ENCODE measurements at regions not wholly inside any gene's neighbourhood (a gene's known extent, or its start where the extent isn't known, plus 50 kb on each side); places are given as distances from the start of the nearest gene placed in this dataset.
A peak's percentile ranks its signal among the peaks of the same experiment; 100 is the strongest.

DNA sequence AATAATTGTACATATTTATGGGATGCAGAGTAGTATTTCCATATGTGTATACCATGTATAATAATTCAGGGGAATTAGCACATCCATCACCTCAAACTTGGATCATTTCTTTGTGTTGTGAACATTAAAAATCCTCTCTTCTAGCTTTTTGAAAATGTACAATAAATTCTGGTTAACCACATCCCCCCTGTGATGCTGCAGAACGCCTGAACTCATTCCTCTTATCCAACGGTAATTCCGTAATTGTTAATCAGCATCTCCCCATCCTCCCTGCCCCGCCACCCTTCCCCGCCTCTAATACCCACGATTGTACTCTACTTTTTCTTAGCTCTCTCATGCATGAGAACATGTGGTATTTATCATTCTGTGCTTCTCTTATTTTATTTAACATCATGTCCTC is 127.7 kb upstream of the ANKRD55 start:
- DNase-seq = no peak

DNA sequence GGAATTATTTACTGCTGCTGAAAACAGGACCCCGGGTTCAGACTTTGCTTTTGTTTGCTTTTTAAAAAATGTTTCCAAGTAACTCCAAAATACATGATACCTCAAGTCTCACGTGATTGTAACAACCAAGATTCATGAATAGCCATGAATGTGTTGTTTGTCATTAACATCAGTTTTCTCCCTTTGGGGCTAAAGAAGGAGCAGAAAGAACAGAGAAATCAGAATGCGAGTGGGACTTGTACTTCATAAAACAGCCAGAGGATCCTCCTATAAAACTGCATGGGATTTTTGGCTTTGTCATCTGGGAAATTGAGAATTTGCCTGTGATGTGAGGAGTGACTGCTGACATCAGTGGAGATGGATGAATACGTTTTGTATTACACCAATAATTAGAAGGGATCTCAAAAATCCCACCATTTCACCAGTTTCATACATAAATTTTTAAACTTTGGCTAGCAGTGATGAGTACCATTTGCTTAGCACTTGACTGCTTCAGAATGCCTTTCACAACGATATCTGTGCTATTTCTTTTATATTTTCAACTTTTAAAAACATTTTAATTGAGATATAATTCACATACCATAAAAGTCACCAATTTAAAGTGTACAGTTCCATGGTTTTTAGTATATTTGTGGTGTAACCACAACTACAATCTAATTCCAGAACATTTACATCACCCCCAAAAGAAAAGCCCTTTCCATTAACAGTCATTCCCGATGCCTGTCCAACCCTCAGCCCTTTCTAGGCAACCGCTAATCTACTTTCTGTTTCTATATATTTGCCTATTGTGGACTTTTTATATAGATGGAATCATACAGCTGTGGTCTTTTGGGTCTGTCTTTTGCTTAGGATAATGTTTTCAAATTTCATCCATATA is 126.9 kb upstream of the ANKRD55 start:
- no peak for DNase-seq

DNA sequence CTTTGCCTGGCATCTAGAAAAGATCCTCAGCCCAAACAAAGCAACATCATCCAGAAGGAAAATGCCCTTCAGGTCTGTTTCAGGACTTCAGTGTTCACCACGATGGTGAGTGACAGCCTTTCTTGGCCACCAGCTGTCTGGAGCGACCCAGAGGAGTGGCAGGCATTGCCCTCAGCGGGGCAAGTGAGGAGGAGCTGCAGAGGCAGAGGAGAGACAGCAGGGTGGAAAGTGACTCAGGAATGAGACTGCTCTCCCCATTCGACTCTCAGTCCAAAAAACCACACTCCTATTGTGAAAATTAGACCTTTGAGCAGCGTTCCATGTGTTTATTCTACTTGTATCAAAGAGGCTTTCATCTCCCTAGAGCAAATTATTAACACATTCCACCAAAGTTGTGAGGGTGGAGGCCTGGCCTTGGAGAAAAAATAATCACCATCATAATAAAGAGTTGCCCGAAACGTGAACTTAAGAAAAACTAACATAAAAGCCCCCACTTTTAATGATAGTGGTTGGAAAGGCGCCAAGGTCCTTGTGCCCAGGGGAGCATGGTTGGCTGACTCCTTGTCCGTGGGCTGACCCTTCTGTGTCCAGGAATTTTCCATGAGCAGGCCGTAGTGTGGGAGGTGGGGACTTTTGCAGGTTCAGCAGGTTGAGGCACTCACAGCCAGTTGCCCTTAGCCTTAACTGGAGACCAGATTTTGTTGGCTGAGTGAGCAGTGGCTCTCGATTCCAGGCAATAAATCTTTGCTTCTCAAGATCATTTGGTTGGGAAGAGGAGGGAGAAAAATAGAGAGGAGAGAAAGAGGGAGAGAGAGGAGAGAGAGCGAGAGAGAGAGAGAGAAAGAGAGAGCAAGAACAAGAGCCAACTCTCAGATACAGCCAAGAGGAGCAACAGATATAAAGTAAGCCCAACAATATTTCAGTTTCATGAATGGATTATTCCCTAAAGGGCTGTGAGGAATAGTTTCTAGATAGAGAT is 125.9 kb upstream of the ANKRD55 start:
- DNase-seq = no peak

DNA sequence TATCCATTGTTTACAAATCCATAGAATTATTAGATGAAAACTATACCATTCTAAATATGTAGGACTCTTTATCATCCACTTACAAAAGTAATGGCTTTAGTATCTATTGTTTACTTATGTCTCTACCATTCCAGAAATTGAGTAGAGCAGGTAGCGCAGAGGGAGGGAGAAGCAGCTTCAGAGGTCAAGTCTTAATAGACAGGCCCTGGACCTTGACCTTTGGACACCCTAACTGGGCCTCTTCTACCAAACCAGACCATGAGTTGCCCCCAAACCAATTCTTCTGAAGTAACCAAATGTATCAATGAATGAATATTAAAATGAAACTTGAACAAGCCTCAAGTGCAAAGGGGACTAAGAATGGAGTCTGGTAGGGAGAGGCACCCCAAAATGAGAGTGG is 124.9 kb upstream of the ANKRD55 start:
- no peak for DNase-seq

DNA sequence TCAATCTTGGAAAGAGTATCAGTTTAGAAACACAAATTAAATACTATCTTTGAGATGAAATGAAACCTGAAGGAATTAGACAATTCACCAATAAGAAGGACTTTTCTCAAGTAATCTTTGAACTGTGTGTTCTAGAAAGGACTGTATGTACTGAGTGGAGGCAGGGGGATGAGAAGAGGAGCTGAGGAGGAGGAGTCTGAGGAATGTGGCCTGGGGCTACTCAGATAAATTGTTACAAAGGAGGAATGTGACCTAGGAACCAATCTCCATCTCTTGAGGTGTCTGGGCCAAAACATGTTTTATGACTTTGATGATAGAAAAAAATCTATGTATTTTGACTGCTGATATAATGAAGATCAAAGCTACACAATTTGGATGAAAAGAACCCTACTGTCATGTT is 124.3 kb upstream of the ANKRD55 start:
- DNase-seq = no peak

DNA sequence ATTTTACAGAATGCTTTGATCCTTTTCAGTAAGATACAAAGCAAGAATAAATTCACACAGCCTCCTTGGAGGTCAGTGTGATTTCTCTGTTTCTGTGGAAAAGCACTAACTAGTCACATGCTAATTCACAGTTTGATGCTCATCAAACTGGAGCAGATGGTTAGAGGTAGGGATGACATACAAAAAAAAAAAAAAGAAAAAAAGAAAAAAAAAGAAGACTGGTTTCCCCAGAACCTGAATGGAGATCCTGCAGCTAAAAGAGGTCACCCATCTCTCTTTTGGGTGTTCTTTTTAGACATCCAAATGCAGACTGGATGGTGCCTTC is 123.7 kb upstream of the ANKRD55 start:
- no peak for DNase-seq

DNA sequence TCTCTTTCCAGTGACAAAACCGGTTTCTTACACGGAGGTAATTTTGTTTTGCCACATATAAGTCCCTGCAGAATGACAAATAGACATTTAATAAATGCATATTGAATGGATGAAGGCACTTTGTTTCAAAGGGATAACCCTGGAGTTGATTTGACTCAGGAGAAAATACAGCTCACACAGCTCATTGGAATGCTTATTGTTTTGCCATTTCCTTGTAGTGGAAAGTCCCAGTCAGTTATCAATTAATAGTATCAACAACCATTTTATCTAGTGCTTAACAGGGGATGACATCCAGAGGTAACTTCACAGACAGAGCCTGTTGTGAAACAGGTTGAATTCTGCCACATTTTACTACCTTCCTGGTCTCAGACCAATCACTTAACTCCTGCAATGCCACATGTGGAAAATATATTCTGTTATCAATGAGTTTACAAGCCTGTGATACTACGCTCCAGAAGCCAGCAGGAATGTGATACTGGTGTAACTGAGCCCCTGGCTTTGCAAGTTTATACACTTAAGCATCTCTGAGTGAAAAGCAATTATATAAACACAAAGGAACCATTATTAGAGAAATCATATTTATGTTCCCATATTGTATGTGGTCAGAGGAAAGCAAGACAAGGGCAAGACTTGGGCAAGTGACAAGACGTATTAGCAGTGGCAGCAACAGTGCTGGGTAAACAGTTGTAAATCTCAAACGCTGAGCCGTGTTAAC is 123.1 kb upstream of the ANKRD55 start:
- no peak for DNase-seq

DNA sequence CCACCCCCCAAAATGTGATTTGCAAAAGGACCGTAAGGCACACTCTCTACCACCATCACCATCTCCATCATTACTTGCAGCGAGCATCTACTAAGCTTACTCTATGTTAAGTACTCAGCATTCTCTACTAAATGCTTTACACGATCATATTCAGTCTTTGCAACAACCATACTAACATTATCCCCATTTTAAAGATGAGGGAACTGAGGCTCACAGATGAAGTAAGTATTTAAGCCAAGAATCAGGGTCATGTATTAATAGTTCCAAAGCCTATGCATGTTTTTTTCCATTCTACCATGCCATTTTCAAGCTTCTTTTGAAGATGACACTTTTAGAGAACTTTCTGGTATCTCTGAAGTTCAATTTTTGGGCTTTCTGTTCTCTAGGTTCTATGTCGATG is 121.7 kb upstream of the ANKRD55 start:
- no peak for DNase-seq

DNA sequence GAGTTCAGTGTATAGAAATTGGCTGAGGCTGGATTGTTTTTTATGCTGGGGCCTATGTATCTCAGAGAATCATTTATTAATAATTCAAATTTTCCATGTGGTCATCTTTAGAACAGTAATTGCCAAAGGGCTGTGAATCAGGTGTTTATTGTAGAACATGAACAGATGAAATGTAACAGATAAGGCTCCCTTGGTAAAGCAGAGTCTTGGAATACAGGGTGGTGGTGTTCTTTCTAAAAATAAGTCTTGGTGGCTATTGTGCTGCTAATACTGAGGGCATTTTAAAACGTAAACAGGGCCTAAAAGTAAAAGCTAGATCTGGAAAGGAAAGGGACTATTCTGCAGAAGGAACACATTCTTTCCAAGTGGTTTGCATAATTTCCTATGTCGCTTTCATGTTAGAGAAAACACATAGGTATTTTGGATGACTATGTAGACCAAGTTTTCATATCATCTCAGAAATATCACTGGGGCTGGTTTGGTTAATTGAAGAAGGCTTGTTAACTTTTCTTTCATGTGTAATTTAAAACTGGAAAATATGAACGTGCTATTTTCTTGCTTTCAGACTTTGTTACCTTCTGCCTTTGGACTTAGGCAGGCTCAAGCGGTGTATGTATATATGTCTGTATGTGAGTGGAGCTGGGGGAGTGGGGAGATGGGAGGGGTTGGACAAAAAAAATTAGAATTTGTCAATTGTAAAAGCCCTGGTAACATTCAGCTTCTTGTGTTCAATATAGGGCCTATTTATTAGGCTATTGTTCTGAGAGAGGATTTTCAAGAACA is 119.9 kb upstream of the ANKRD55 start:
- no peak for DNase-seq

DNA sequence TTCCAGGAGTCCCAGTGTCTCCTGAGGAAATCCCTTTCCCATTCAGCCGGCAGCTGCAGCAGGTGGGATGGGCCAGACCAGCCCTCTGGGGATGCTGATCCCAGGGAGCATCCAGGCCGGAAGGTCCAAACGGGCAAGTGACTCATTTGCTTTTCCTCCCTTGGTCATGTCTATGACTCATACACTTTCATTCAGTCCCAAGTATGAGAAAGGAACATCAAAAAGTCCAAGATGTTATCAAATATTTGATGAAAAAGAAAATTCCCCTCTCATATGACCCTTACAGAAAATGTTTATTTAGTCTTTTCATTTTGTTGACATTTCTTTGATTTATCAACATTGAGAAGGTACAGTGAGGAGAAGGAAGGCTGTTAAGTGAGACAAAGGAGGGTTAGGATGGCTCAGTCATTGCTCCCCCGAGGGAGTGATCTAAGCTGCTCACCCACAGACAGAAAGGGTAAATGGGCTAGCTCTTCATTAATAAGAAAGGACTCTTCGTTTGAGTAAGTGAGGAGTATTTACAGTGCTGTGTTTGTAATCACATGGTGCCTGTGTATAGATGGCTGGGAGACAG is 117.6 kb upstream of the ANKRD55 start:
- DNase-seq = peak; percentile 65

DNA sequence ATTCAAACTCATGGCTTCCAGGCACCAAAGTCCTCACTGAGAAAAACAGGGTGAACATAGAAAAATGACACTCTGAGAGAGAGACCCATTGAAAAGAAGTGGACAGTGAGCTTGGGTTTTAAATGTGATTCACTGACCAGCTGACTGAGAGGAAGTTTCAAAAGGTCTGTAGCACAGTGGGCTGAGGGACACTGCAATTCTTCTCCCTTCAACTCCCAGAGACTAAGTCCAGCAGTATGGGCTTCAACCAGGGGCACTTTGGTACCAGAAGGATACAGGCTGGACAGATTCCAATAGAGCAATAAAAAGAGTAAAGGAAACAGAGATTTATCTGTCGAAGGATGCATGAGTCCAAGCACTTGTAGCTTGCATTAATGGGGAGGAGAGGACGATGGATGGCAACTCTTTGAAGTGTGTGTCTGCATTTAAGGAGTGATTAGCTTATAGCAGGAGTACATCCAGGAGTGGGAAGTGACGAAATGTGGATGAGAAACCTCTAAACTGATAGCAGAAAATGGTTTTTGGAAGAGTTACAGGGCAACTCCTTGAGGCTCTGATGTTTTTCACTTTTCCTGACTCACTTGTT is 117.0 kb upstream of the ANKRD55 start:
- DNase-seq = no peak

DNA sequence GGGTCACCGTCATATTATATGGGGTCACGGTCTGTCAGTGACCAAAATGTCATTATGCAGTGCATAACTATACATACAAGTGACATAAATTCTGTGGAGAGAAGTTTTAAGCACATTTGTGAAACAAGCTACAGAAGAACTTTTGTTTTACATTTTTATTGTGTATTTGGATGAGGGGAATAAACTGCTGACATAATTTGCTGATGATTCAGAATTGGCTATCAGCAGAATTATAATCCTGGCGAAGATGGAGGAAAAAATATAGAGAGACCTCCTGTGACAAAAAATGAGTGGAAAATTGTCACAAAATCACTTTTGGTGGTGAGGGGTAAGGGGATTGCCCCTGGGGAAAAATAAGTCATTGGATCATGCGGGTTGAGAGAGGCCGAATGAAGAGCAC is 116.3 kb upstream of the ANKRD55 start:
- no peak for DNase-seq

DNA sequence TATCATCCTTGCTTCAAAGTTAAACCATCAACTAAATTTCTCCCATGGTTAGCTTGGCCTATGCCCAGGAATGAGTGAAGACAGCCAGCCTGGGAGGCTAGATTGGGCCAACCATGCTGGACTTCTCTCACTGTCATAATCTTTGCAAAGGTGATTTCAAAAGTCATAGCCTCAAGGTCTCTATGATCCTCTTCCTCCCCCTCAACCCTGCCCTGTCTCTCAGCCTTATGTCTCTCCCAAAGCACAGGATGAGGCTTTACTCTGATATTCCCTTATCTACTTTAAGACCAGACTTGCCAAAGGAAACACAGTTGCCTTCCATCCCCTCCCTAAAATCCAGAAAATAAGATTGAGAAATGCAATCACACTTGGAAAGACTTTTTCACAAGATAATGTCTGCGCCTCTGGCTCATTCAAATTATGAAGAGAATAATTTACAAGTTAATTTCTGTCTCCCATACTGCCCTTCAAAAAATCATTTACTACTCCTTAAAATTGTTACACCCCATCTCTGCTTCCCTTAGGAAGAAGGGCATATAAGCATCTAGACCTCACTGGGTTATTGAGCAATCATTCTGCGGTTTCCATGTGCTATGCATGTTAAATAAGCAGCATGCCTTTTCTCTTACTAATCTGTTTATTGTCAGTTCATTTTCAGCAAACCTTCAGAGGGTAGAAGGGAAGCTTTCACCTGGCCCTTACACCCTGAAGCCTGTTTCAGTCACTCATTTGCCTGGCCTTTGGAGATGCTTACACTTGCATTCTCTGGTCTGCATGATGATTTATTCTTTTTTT is 113.8 kb upstream of the ANKRD55 start:
- DNase-seq = no peak

DNA sequence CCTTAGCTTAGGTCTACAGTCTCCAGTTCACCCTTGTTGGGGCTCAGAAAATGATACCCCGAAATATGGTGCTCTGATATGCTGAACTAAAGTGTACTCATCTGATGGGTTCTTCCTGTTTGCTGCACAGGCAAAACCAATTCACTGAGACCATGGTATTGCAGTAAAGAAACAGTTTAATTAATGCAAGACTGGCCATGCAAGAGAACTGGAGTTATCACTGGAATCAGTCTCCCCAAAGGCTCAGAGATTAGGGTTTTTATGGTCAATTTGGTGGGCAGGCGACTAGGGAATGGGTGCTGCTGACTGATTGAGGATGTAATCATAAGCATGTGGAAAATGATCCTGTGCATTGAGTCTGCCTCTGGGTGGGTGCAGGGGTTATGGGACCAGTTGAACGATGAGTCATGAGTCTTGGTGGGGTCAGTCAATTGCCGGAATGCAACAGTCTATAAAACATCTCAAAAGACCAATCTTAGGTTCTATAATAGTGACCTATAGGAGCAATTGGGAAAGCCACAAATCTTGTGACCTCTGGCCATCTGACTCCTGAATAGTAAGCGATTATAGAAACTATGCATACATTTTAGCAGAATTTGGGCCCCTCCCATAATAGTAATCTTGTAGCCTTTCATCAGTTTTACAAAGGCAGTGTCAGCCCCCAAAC is 113.0 kb upstream of the ANKRD55 start:
- DNase-seq = no peak

DNA sequence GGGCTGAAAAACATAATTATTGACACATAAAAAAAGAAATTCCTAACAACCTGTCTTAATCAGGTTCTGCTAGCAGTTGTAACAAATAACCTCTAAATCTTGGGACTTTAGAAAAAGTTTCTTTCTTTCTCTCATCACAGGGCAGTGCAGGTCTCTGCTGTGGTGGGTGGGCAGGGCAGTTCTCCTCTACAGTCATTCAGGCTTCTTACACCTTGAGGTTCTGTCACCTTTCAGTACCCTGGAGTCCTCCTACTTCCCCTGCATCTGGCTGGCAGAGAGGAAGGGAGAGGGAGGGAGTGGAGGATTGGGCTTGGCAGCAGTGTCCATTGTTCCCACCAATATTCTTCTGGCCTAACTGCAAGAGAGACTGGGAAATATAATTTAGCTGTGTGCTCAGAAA is 112.2 kb upstream of the ANKRD55 start:
- no peak for DNase-seq

DNA sequence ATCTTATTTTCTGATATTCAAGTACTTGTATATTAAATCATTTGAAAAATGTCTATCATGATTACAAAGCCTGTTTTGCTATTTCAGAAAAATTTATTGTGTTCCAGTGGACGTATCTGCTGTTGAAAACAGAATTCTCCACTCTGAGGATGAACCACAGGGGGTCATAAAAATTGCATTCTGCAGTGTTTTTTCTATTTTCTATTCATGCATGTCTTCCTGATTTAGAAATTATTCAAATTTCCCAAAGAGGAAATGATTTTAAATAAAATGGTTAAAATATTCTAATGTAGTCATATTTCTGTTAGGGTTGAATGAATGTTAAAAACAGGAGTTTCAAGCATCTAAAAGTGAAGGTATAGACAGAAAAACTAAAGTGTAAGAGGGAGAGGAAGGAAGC is 111.5 kb upstream of the ANKRD55 start:
- DNase-seq = no peak

DNA sequence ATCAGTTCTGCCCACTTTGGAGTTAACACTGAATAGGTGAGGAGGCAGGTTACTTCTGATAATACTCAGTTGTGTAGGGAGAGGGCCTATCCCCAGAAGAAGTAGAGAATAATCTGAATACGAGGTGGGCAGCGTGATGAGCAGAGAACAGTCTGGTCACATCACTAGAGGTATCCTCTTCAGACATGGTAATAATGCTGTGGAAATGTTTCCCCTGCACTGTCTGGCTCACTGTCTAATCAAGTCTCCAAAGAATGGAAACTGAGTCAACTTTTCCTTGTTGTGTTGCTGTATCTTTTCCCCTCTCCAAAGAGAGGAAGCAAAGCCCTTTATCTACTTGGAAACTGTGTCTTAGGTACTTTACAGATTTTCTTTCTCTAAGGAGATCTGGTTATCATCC is 110.9 kb upstream of the ANKRD55 start:
- no peak for DNase-seq

DNA sequence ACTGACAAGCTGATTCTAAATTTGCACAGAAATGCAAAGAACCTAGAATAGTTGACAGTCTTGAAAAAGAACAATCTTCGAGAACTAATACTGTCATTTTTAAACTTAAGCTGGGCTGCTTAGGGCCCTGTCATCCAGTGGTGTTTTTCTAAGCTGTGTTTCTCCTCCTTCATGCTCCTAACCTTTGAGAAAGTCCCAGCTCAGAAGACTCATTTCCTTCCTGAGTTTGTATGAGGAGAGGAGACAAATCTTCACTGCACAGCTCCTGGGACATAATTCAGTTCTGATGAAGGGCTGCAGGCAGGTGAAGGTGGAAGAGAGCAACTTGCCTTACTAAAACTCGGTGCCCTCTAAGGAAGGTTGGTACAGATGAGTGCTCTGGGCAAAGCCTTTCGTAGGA is 109.5 kb upstream of the ANKRD55 start:
- DNase-seq = no peak

DNA sequence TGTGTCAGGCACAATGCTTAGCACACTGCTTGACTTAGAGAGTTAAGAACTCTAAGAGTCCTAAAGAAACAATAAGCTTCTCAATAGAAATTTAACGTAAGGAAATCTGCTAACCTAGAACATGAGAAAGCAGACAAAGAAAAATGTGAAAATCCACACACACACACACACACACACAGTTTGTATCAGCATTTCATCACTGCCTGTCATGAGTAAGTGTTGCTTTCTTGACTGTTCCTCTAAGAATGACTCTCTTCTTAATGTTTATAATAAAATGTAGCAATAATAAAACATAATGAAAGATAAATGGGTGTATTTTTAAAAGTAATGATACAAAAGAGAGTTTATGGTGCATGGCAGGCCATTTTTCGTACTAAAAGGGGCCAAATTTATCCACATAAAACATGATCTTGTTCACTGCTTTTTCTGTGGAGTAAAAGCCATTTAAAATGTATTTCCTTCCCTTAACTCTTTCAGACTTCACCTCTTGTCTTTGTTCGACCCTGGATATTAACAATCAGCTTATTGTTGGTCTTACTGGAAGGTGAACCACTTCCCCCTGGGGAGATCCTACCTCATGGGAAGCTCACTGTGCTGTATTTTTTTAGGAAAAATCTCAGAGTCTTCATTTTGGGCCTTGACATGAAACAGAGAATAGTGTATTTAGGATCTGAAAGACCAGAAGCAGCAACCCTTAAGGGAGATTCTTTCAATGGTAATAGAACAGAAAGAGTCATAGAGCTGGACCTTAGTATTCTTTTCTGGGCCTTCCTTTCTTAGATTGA is 107.3 kb upstream of the ANKRD55 start:
- no peak for DNase-seq

DNA sequence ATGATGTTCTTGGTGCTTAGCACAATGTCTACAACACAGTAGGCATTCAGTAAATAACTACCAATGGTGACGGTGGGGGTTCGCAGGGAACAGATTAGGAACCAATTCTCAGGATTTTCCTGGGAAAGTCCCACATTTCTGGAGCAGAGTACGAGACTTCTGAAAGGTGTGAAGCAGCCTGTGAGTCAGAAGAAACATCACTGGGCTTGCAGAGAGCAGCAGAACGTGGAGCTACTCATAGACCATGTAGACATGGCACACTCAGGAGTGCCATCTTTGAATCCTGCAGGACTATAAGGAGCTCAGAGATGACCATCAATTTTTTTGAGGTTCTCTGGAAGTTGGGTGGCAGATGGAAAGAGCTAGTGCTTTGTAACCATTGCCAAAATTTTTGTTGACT is 106.6 kb upstream of the ANKRD55 start:
- no peak for DNase-seq
